ENCODE measurements at regions not wholly inside any gene's neighbourhood (a gene's known extent, or its start where the extent isn't known, plus 50 kb on each side); places are given as distances from the start of the nearest gene placed in this dataset.
A peak's percentile ranks its signal among the peaks of the same experiment; 100 is the strongest.

GRCh38 chr20:60115451-60115850 is 157.2 kb downstream of the CDH26 start:
- WGBS, 2 donors = 62 to 66% methylated on average over 6 of the region's 6 CpGs
- DNase-seq (ENCODE audit: low spot score in 2 of 2) = no peak
- no peak overlapping the region for H3K4me3 ChIP-seq (ENCODE audit: low read depth, poor library complexity, severe bottlenecking)
- intact Hi-C loops (cut with DNase I; ENCODE audit: low total_unique reads) = no loop called here
- TF ChIP-seq CTCF (IDR thresholded peaks at IDR 0.05) (no peak), POLR2A (IDR thresholded peaks at IDR 0.05) (no peak)

- no peak for DNase-seq (ENCODE audit: low spot score in 2 of 2)
- H3K4me3 ChIP-seq (ENCODE audit: low read depth, poor library complexity, severe bottlenecking) = no peak overlapping the region
- WGBS, 2 donors = 78 to 83% methylated on average over 18 of the region's 18 CpGs
- intact Hi-C loops (cut with DNase I; ENCODE audit: low total_unique reads) = no loop called here
- no peak for TF ChIP-seq CTCF (IDR thresholded peaks at IDR 0.05)
- TF ChIP-seq POLR2A (IDR thresholded peaks at IDR 0.05) = no peak
These were observed 158.1 kb downstream of the CDH26 start for GRCh38 chr20:60116128-60116909.

GRCh38 chr20:60117065-60117464 is 158.8 kb downstream of the CDH26 start:
- no peak overlapping the region for H3K4me3 ChIP-seq (ENCODE audit: low read depth, poor library complexity, severe bottlenecking)
- TF ChIP-seq CTCF (IDR thresholded peaks at IDR 0.05) (no peak), POLR2A (IDR thresholded peaks at IDR 0.05) (no peak)
- DNase-seq (ENCODE audit: low spot score in 2 of 2) = no peak
- WGBS, 2 donors = 15 to 20% methylated on average over 7 of the region's 7 CpGs
- intact Hi-C loops (cut with DNase I; ENCODE audit: low total_unique reads) = no loop called here

- intact Hi-C loops (cut with DNase I; ENCODE audit: low total_unique reads) = no loop called here
- 77 to 81% methylated on average over 9 of the region's 9 CpGs for WGBS, 2 donors
These were observed 163.7 kb downstream of the CDH26 start for GRCh38 chr20:60121903-60122302.

GRCh38 chr20:60122671-60123070 is 164.4 kb downstream of the CDH26 start:
- intact Hi-C loops (cut with DNase I; ENCODE audit: low total_unique reads) = no loop called here
- no peak overlapping the region for H3K4me3 ChIP-seq (ENCODE audit: low read depth, poor library complexity, severe bottlenecking)
- WGBS, 2 donors = 93 to 98% methylated on average over 4 of the region's 4 CpGs
- TF ChIP-seq CTCF (IDR thresholded peaks at IDR 0.05) (no peak), POLR2A (IDR thresholded peaks at IDR 0.05) (no peak)
- peak in 1 of 2 donors; percentile 21 for DNase-seq (ENCODE audit: low spot score in 2 of 2)

More at GRCh38 chr20:60121903-60122302, 163.7 kb downstream of the CDH26 start:
- H3K4me3 ChIP-seq (ENCODE audit: low read depth, poor library complexity, severe bottlenecking) = no peak overlapping the region
- no peak for TF ChIP-seq CTCF (IDR thresholded peaks at IDR 0.05)
- TF ChIP-seq POLR2A (IDR thresholded peaks at IDR 0.05) = no peak
- DNase-seq (ENCODE audit: low spot score in 2 of 2) = no peak

GRCh38 chr20:60123096-60123495 is 164.9 kb downstream of the CDH26 start:
- TF ChIP-seq POLR2A (IDR thresholded peaks at IDR 0.05) = no peak
- no peak for TF ChIP-seq CTCF (IDR thresholded peaks at IDR 0.05)
- intact Hi-C loops (cut with DNase I; ENCODE audit: low total_unique reads) = no loop called here
- 85 to 89% methylated on average over 8 of the region's 8 CpGs for WGBS, 2 donors
- DNase-seq (ENCODE audit: low spot score in 2 of 2) = no peak
- no peak overlapping the region for H3K4me3 ChIP-seq (ENCODE audit: low read depth, poor library complexity, severe bottlenecking)

Measured in lower leg skin (tissue), 4 donors.